ENCODE measurements at regions not wholly inside any gene's neighbourhood (a gene's known extent, or its start where the extent isn't known, plus 50 kb on each side); places are given as distances from the start of the nearest gene placed in this dataset.
"Not testable (repeated sequence)": the region's sequence is repeated elsewhere in the genome, so short reads cannot be mapped to it uniquely, and the experiment has no call there.

GRCh38 chr6:48951917-48952316, 511.1 kb downstream of the MMUT start:
- Mint-ChIP-seq H3K27ac (no peak overlapping the region), H3K36me3 (ENCODE audit: low read depth) (no peaks in the 10 kb centered on the region), H3K4me1 (ENCODE audit: low read depth) (no peaks in the 10 kb centered on the region), H3K9me3 (peaks cover 11% of the 10 kb centered on the region), H3K4me3 (no peak overlapping the region), H3K27me3 (no peaks in the 10 kb centered on the region)
- CTCF ChIA-PET: no interaction called here
- POLR2A ChIA-PET: no interaction called here
- TF ChIP-seq, protein P1, sequence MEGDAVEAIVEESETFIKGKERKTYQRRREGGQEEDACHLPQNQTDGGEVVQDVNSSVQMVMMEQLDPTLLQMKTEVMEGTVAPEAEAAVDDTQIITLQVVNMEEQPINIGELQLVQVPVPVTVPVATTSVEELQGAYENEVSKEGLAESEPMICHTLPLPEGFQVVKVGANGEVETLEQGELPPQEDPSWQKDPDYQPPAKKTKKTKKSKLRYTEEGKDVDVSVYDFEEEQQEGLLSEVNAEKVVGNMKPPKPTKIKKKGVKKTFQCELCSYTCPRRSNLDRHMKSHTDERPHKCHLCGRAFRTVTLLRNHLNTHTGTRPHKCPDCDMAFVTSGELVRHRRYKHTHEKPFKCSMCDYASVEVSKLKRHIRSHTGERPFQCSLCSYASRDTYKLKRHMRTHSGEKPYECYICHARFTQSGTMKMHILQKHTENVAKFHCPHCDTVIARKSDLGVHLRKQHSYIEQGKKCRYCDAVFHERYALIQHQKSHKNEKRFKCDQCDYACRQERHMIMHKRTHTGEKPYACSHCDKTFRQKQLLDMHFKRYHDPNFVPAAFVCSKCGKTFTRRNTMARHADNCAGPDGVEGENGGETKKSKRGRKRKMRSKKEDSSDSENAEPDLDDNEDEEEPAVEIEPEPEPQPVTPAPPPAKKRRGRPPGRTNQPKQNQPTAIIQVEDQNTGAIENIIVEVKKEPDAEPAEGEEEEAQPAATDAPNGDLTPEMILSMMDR (IDR thresholded peaks at IDR 0.05): no peak
- no peak for ATAC-seq
- DNase-seq: no peak
- intact Hi-C loops (cut with micrococcal nuclease): no loop called here

GRCh38 chr6:48944276-48944675, 518.8 kb downstream of the MMUT start:
- H3K27ac Mint-ChIP-seq; H3K36me3 Mint-ChIP-seq (ENCODE audit: low read depth); H3K4me3 Mint-ChIP-seq; intact Hi-C loops (cut with micrococcal nuclease); H3K9me3 Mint-ChIP-seq; H3K4me1 Mint-ChIP-seq (ENCODE audit: low read depth); POLR2A ChIA-PET; DNase-seq; ATAC-seq; CTCF ChIA-PET; H3K27me3 Mint-ChIP-seq: not testable (repeated sequence)

- Mint-ChIP-seq H3K27ac (no peak overlapping the region), H3K36me3 (ENCODE audit: low read depth) (no peaks in the 10 kb centered on the region), H3K27me3 (no peaks in the 10 kb centered on the region), H3K4me3 (no peak overlapping the region), H3K4me1 (ENCODE audit: low read depth) (no peaks in the 10 kb centered on the region), H3K9me3 (peaks cover 10% of the 10 kb centered on the region)
- ChIA-PET CTCF (no interaction called here), POLR2A (no interaction called here)
- intact Hi-C loops (cut with micrococcal nuclease): no loop called here
- DNase-seq (no peak), ATAC-seq (no peak)
- TF ChIP-seq, protein P1 (IDR thresholded peaks at IDR 0.05): no peak
These were observed 529.9 kb downstream of the MMUT start for GRCh38 chr6:48933136-48933535.

- POLR2A ChIA-PET: no interaction called here
- Mint-ChIP-seq H3K27me3 (no peaks in the 10 kb centered on the region), H3K9me3 (peaks cover 8% of the 10 kb centered on the region), H3K4me1 (ENCODE audit: low read depth) (no peaks in the 10 kb centered on the region), H3K36me3 (ENCODE audit: low read depth) (no peaks in the 10 kb centered on the region), H3K4me3 (no peak overlapping the region), H3K27ac (no peak overlapping the region)
- no peak for ATAC-seq
- TF ChIP-seq, protein P1 (IDR thresholded peaks at IDR 0.05): no peak
- intact Hi-C loops (cut with micrococcal nuclease): no loop called here
- CTCF ChIA-PET: no interaction called here
- no peak for DNase-seq
These were observed 534.1 kb downstream of the MMUT start for GRCh38 chr6:48928937-48929336.

- Mint-ChIP-seq H3K9me3 (peaks cover 3% of the 10 kb centered on the region), H3K36me3 (ENCODE audit: low read depth) (no peaks in the 10 kb centered on the region), H3K27ac (no peak overlapping the region), H3K27me3 (no peaks in the 10 kb centered on the region), H3K4me3 (no peak overlapping the region), H3K4me1 (ENCODE audit: low read depth) (no peaks in the 10 kb centered on the region)
- ATAC-seq: no peak
- ChIA-PET CTCF (no interaction called here), POLR2A (no interaction called here)
- DNase-seq: no peak
- intact Hi-C loops (cut with micrococcal nuclease): no loop called here
- TF ChIP-seq, protein P1 (IDR thresholded peaks at IDR 0.05): no peak
These were observed 540.2 kb downstream of the MMUT start for GRCh38 chr6:48922837-48923236.

DNA sequence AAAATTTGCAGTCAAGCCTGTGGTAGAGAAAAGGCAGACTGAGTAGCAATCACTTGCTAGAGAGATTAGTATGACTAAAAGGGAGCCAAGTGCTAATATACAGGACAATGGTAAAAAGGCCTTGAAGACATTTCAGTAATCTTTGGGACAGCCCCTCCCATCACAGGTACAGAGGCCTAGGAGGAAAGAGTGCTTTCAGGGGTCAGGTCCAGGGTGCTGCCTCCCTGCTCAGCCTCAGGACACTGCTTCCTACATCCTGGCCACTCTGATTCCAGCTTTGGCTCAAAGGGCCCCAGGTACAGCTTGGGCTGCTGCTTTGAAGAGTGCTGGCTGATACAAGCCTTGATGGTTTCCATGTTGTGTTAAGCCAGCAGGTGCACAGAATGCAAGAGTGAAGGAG, 543.5 kb downstream of the MMUT start:
- ChIA-PET CTCF (no interaction called here), POLR2A (no interaction called here)
- Mint-ChIP-seq H3K36me3 (ENCODE audit: low read depth) (no peaks in the 10 kb centered on the region), H3K27me3 (no peaks in the 10 kb centered on the region), H3K4me3 (no peak overlapping the region), H3K9me3 (no peaks in the 10 kb centered on the region), H3K27ac (no peak overlapping the region), H3K4me1 (ENCODE audit: low read depth) (no peaks in the 10 kb centered on the region)
- TF ChIP-seq, protein P1 (IDR thresholded peaks at IDR 0.05): no peak
- DNase-seq: no peak
- intact Hi-C loops (cut with micrococcal nuclease): no loop called here
- ATAC-seq: no peak
